ENCODE measurements at regions not wholly inside any gene's neighbourhood (a gene's known extent, or its start where the extent isn't known, plus 50 kb on each side); places are given as distances from the start of the nearest gene placed in this dataset.

GRCh38 chr2:53438100-53438499 is 329.5 kb upstream of the CHAC2 start:
- TF ChIP-seq CTCF (IDR thresholded peaks at IDR 0.05; ENCODE audit: insufficient read depth, low read length, poor library complexity, severe bottlenecking) (no peak), EZH2phosphoT487 (conservative IDR thresholded peaks at IDR 0.05; ENCODE audit: low read length) (no peak)

All from SU-DHL-6 (cell line).